GM13977 (cell line): ENCODE measurements at regions not wholly inside any gene's neighbourhood (a gene's known extent, or its start where the extent isn't known, plus 50 kb on each side); places are given as distances from the start of the nearest gene placed in this dataset.

ENCODE experiments used
- DNase-seq: peaks from one replicate; pipeline ENCODE4 v3.0.0; 2012; ENCODE audit warnings: low spot score
- in situ Hi-C: fragments of 300-500 bp; cut with MboI; formaldehyde crosslinking; loops from one replicate; pipeline ENCODE4 v1.12.0; 2022; ENCODE audit warnings: low sequenced_read_pairs, low pct_unique_long_range_greater_than_20kb, mixed read lengths, inconsistent platforms; ENCODE audit not compliant: unreplicated experiment
- TF ChIP-seq, protein P1 (sequence below): IDR thresholded peaks from 2 replicates; pipeline ENCODE4 v1.5.1; 2012; ENCODE audit warnings: mild to moderate bottlenecking, control low read depth; ENCODE audit not compliant: insufficient read depth; ENCODE audit errors: extremely low read depth, missing control alignments

DNA sequence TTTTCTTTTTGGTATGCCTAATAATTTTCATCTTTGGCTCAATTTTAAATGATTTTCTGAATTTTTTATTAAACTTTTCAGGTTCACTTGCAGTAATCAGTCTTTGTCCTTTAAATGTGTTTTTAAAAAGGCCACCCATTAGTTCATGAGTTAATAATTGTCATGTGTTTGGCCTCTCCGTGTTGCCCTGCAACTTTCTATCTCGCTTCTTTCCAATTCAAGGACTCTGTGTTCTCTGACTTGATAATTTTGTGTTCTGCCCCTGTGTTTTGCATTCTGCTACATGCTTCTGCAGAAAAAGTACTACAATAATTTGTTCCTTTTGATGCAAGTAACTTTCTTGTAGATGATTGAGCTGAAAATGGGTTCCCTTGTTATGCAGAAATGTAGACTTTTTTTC is 921.4 kb upstream of the LRATD1 start:
- in situ Hi-C loops = no loop called here
- DNase-seq = no peak
- TF ChIP-seq, protein P1, sequence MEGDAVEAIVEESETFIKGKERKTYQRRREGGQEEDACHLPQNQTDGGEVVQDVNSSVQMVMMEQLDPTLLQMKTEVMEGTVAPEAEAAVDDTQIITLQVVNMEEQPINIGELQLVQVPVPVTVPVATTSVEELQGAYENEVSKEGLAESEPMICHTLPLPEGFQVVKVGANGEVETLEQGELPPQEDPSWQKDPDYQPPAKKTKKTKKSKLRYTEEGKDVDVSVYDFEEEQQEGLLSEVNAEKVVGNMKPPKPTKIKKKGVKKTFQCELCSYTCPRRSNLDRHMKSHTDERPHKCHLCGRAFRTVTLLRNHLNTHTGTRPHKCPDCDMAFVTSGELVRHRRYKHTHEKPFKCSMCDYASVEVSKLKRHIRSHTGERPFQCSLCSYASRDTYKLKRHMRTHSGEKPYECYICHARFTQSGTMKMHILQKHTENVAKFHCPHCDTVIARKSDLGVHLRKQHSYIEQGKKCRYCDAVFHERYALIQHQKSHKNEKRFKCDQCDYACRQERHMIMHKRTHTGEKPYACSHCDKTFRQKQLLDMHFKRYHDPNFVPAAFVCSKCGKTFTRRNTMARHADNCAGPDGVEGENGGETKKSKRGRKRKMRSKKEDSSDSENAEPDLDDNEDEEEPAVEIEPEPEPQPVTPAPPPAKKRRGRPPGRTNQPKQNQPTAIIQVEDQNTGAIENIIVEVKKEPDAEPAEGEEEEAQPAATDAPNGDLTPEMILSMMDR = no peak

DNA sequence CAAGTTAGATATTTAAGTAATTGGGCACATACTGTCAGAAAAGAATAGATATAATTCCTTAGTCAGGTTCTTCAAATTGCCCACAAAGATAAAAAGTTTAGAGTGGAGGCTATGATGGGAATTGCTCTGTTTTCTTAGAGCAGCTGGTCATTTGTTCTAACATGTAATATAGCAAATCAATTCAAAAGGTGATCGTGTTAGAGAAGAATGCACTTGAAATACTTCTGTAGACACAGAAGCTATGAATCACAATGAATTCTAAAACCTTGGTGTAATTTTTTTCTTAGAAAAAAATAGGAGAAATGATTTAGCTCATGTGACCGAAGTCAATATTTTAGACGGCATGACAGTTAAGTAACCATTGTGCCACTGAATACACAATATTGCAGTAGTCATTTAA is 918.1 kb upstream of the LRATD1 start:
- no peak for DNase-seq
- TF ChIP-seq, protein P1 = no peak
- in situ Hi-C loops = no loop called here

DNA sequence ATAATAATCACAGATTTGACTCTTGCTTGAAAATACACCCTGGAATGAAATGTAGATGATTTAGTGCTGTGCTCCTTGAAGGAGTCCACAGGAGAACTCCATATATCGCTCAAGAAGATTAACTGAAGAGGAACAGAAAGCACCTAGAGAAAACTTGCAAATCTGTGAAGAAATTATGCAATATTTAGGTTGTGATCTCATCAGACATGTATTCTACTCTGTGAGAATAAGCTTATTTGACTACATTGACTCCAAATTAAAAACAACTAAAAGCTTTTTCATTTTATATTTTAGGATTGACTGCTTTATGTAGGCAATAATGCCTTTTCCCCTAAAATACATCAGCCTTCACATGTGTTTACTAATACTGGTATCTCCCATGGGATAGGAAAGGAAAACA is 906.6 kb upstream of the LRATD1 start:
- DNase-seq = no peak
- TF ChIP-seq, protein P1 = no peak
- in situ Hi-C loops = no loop called here

DNA sequence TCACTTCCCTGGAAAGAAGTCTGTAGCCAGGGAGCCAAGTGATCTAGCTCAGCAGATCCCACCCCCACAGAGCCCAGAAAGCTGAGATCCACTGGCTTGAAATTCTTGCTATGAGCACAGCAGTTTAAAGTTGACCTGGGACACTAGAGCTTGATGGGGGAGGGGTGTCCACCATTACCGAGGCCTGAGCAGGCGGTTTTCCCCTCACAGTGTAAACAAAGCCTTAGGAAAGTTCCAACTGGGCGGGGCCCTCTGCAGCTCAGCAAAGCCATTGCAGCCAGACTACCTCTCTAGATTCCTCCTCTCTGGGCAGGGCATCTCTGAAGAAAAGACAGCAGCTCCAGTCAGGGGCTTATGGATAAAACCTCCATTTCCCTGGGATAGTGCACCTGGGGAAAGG is 887.2 kb upstream of the LRATD1 start:
- in situ Hi-C loops = no loop called here
- no peak for DNase-seq
- TF ChIP-seq, protein P1 = no peak

DNA sequence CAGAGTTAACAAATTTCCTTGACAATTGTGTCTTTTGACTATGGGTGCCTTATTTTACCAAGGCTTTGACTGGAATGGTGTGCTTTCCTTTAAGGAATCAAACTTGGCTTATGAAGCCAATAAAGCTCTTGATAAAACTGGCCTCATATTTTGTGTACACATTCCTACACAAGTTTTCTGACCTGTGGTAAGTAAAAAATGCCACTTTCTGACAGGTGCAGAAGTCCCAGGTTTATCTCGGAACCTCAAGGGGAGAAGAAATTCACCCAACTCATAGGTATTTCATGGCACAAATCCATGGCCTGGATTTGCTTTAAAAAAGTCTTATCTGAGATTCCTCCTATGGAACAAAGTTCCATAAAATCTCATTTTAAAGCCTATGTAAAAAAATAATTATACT is 880.6 kb upstream of the LRATD1 start:
- no peak for DNase-seq
- in situ Hi-C loops = no loop called here
- TF ChIP-seq, protein P1 = no peak

DNA sequence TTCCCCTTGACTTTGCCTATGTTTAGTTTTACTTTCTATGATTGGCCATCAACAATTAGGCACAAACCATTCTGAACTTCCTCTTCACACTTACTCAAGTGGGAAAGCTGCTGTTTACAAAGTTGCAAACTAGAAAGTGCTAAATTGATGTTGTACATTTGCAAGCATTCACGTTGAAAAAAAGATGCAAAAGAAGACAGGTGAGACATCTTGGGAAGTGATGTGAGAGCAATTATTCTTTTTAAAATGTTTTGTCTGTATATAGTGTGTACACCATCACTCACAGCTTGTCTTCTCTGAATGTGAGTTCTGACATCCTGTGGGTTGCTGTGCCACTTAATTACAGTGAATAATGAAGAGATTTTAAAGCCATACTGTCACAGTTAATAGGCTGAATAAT is 874.1 kb upstream of the LRATD1 start:
- DNase-seq = no peak
- in situ Hi-C loops = no loop called here
- TF ChIP-seq, protein P1 = no peak

DNA sequence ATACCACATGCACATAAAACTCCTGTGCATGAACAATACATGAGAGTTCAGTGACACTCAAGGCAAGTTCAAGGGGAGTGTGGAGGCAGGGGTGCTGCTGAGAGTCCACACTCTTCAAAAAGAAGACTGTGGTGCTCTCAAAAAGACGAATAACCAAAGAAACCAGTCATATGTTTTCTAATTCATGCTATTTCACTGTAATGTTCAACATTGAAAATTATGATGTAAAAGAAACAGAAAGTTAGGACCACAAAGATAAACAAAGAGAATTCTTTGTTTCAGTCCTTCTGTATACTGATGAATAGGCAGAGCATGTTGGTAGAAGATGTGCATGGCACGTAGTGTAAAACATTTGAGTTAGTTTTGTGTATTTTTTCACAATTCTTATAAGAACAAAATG is 864.2 kb upstream of the LRATD1 start:
- DNase-seq = no peak
- TF ChIP-seq, protein P1 = no peak
- in situ Hi-C loops = no loop called here
